ENCODE measurements at regions not wholly inside any gene's neighbourhood (a gene's known extent, or its start where the extent isn't known, plus 50 kb on each side); places are given as distances from the start of the nearest gene placed in this dataset.
A peak's percentile ranks its signal among the peaks of the same experiment; 100 is the strongest.

DNA sequence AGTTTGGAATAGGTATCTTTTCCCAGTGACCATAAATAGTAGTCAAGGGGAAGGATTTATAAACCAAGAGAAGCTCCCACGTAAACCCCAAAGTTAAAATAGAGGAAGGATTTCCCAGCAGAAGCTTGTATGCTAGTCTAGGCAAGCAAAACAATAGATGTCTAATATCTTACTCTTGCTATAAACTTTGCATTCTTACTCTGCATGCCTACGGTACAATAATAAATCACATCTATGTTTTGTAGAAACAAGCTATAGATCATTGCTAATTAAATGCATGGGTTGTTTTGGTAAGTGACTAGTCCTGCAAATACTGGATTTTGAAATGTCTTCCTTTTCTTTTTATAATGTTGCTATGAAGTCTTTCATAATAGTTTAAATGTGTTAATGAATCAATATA is 585.5 kb downstream of the INHBA start:
- Histone ChIP-seq H3K27me3 (ENCODE audit: insufficient read depth, poor library complexity, severe bottlenecking) (no peaks in the 10 kb centered on the region), H3K9me3 (ENCODE audit: severe bottlenecking) (no peaks in the 10 kb centered on the region), H3K36me3 (ENCODE audit: low read depth) (no peaks in the 10 kb centered on the region), H3K4me1 (ENCODE audit: insufficient read depth, poor library complexity, severe bottlenecking) (peaks cover 42% of the 10 kb centered on the region), H3K27ac (ENCODE audit: poor library complexity, severe bottlenecking) (peak overlapping the region; percentile 99), H3K4me3 (ENCODE audit: severe bottlenecking) (no peak overlapping the region)
- DNase-seq (ENCODE audit: low spot score) = no peak
- peak; percentile 68 for ATAC-seq (ENCODE audit: low read depth)
- TF ChIP-seq, protein P1, sequence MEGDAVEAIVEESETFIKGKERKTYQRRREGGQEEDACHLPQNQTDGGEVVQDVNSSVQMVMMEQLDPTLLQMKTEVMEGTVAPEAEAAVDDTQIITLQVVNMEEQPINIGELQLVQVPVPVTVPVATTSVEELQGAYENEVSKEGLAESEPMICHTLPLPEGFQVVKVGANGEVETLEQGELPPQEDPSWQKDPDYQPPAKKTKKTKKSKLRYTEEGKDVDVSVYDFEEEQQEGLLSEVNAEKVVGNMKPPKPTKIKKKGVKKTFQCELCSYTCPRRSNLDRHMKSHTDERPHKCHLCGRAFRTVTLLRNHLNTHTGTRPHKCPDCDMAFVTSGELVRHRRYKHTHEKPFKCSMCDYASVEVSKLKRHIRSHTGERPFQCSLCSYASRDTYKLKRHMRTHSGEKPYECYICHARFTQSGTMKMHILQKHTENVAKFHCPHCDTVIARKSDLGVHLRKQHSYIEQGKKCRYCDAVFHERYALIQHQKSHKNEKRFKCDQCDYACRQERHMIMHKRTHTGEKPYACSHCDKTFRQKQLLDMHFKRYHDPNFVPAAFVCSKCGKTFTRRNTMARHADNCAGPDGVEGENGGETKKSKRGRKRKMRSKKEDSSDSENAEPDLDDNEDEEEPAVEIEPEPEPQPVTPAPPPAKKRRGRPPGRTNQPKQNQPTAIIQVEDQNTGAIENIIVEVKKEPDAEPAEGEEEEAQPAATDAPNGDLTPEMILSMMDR (IDR thresholded peaks at IDR 0.05; ENCODE audit: poor library complexity, severe bottlenecking) = no peak

DNA sequence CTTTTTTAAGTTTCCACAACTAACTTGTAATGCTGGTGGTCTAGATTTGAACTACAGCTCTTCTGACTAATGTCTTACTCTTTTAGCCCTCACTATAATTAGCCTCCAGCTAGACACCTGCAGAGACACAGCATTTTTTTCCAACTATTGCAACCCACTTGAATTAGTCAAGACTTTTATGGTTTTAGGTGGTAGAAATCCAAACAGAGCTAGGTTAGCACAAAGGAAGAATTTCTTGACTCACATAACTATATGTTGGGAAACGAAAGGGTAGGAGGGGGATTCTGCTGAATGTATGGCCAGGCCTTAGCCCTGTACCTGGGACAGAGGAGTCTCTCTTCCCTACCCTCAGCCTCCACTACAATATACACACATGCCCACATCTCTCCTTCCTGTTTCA is 586.1 kb downstream of the INHBA start:
- H3K36me3 ChIP-seq (ENCODE audit: low read depth) = no peaks in the 10 kb centered on the region
- ATAC-seq (ENCODE audit: low read depth) (peak; percentile 90), DNase-seq (ENCODE audit: low spot score) (no peak)
- no peak overlapping the region for H3K4me3 ChIP-seq (ENCODE audit: severe bottlenecking)
- TF ChIP-seq, protein P1 (IDR thresholded peaks at IDR 0.05; ENCODE audit: poor library complexity, severe bottlenecking) = no peak
- H3K27ac ChIP-seq (ENCODE audit: poor library complexity, severe bottlenecking) = peak overlapping the region; percentile 99
- H3K27me3 ChIP-seq (ENCODE audit: insufficient read depth, poor library complexity, severe bottlenecking) = no peaks in the 10 kb centered on the region
- no peaks in the 10 kb centered on the region for H3K9me3 ChIP-seq (ENCODE audit: severe bottlenecking)
- H3K4me1 ChIP-seq (ENCODE audit: insufficient read depth, poor library complexity, severe bottlenecking) = peaks cover 42% of the 10 kb centered on the region

GRCh38 chr7:41116337-41116736 is 586.6 kb downstream of the INHBA start:
- Histone ChIP-seq H3K4me3 (ENCODE audit: severe bottlenecking) (no peak overlapping the region), H3K9me3 (ENCODE audit: severe bottlenecking) (no peaks in the 10 kb centered on the region), H3K27me3 (ENCODE audit: insufficient read depth, poor library complexity, severe bottlenecking) (no peaks in the 10 kb centered on the region), H3K36me3 (ENCODE audit: low read depth) (no peaks in the 10 kb centered on the region), H3K27ac (ENCODE audit: poor library complexity, severe bottlenecking) (peak overlapping the region; percentile 99), H3K4me1 (ENCODE audit: insufficient read depth, poor library complexity, severe bottlenecking) (peaks cover 37% of the 10 kb centered on the region)
- TF ChIP-seq, protein P1 (IDR thresholded peaks at IDR 0.05; ENCODE audit: poor library complexity, severe bottlenecking) = no peak
- ATAC-seq (ENCODE audit: low read depth) = peak; percentile 25; the same call in 2 of the 3 replicates
- no peak for DNase-seq (ENCODE audit: low spot score)

DNA sequence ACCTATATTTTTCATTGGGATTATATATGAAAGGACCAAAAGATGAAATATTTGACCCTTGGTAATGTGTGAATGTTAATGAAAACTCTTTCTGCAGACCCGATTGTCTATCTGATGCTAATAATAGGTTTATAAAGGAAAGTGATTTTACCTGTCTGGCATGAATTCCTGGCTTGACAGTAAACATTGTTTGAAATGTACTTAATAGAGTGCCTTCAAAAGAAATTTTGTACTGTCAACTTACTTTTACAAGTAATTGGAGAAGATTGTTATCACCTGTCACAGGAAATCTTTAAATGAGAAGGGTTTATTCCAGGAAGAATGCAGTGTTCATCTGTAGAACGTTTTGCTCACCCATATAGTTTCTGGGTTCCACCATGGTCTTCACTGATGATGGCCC is 588.2 kb downstream of the INHBA start:
- Histone ChIP-seq H3K4me3 (ENCODE audit: severe bottlenecking) (no peak overlapping the region), H3K9me3 (ENCODE audit: severe bottlenecking) (no peaks in the 10 kb centered on the region), H3K27me3 (ENCODE audit: insufficient read depth, poor library complexity, severe bottlenecking) (no peaks in the 10 kb centered on the region), H3K4me1 (ENCODE audit: insufficient read depth, poor library complexity, severe bottlenecking) (peaks cover 46% of the 10 kb centered on the region), H3K27ac (ENCODE audit: poor library complexity, severe bottlenecking) (peak overlapping the region; percentile 99), H3K36me3 (ENCODE audit: low read depth) (no peaks in the 10 kb centered on the region)
- ATAC-seq (ENCODE audit: low read depth) (no peak), DNase-seq (ENCODE audit: low spot score) (no peak)
- TF ChIP-seq, protein P1 (IDR thresholded peaks at IDR 0.05; ENCODE audit: poor library complexity, severe bottlenecking) = no peak

DNA sequence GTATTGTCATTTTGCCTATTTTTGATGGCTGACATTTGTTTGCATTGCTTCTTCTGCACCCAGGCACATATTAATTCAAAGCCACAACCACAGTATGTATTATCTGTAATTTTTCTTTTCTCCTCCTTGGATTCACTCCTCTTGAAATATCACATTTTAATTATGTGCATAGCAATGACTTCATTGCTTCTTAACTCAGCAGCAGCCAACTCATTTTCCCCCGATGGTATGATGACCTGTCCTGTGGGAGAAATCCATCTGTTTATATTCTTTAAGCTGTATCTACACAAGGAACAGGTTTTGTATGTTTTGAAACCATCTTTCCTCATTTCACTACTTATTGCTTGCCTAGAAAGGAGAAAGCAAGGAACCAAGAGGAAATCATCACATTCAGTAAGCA is 588.8 kb downstream of the INHBA start:
- ATAC-seq (ENCODE audit: low read depth) = no peak
- no peak for DNase-seq (ENCODE audit: low spot score)
- H3K9me3 ChIP-seq (ENCODE audit: severe bottlenecking) = no peaks in the 10 kb centered on the region

More for the DNA sequence above, 588.8 kb downstream of the INHBA start:
- no peaks in the 10 kb centered on the region for H3K36me3 ChIP-seq (ENCODE audit: low read depth)
- TF ChIP-seq, protein P1 (IDR thresholded peaks at IDR 0.05; ENCODE audit: poor library complexity, severe bottlenecking) = no peak
- peaks cover 51% of the 10 kb centered on the region for H3K4me1 ChIP-seq (ENCODE audit: insufficient read depth, poor library complexity, severe bottlenecking)
- no peak overlapping the region for H3K4me3 ChIP-seq (ENCODE audit: severe bottlenecking)
- H3K27me3 ChIP-seq (ENCODE audit: insufficient read depth, poor library complexity, severe bottlenecking) = no peaks in the 10 kb centered on the region
- H3K27ac ChIP-seq (ENCODE audit: poor library complexity, severe bottlenecking) = peak overlapping the region; percentile 99
